ENCODE measurements at regions not wholly inside any gene's neighbourhood (a gene's known extent, or its start where the extent isn't known, plus 50 kb on each side); places are given as distances from the start of the nearest gene placed in this dataset.

- H3K4me2 ChIP-seq (ENCODE audit: low read depth, low read length, poor library complexity, severe bottlenecking): no peak overlapping the region
- H3K27me3 ChIP-seq (ENCODE audit: insufficient read depth, low read length, poor library complexity, severe bottlenecking): no peaks in the 10 kb centered on the region
- no peaks in the 10 kb centered on the region for H3K79me2 ChIP-seq (ENCODE audit: insufficient read depth, low read length)
- H4K20me1 ChIP-seq (ENCODE audit: insufficient read depth, low read length, poor library complexity, severe bottlenecking): no peaks in the 10 kb centered on the region
- TF ChIP-seq EZH2phosphoT487 (IDR thresholded peaks at IDR 0.05; ENCODE audit: borderline replicate concordance) (no peak), CTCF (conservative IDR thresholded peaks at IDR 0.05; ENCODE audit: low read length) (no peak)
- H3K9me3 ChIP-seq (ENCODE audit: insufficient read depth, low read depth, low read length): no peaks in the 10 kb centered on the region
- no peak overlapping the region for H2AFZ ChIP-seq (ENCODE audit: low read length)
- H3K4me3 ChIP-seq (ENCODE audit: low read length, poor library complexity, severe bottlenecking): no peak overlapping the region
- H3F3A ChIP-seq (ENCODE audit: low read depth): no peaks in the 10 kb centered on the region
- no peaks in the 10 kb centered on the region for H3K9me2 ChIP-seq (replicated peaks; ENCODE audit: low read depth, low read length)
- H3K9ac ChIP-seq (ENCODE audit: low read depth, low read length, poor library complexity, severe bottlenecking): no peak overlapping the region
- H3K36me3 ChIP-seq (ENCODE audit: insufficient read depth, low read length): no peaks in the 10 kb centered on the region
- H3K4me1 ChIP-seq (ENCODE audit: insufficient read depth, low read length, poor library complexity, severe bottlenecking): no peaks in the 10 kb centered on the region
These were observed 99.7 kb downstream of the RAMP3 start for GRCh38 chr7:45257284-45257683.

GRCh38 chr7:45258533-45259226, 101.1 kb downstream of the RAMP3 start:
- no peaks in the 10 kb centered on the region for H4K20me1 ChIP-seq (ENCODE audit: insufficient read depth, low read length, poor library complexity, severe bottlenecking)
- no peak overlapping the region for H2AFZ ChIP-seq (ENCODE audit: low read length)
- no peaks in the 10 kb centered on the region for H3K4me1 ChIP-seq (ENCODE audit: insufficient read depth, low read length, poor library complexity, severe bottlenecking)
- H3K9me2 ChIP-seq (replicated peaks; ENCODE audit: low read depth, low read length): no peaks in the 10 kb centered on the region
- no peaks in the 10 kb centered on the region for H3K27me3 ChIP-seq (ENCODE audit: insufficient read depth, low read length, poor library complexity, severe bottlenecking)
- no peak overlapping the region for H3K4me2 ChIP-seq (ENCODE audit: low read depth, low read length, poor library complexity, severe bottlenecking)
- TF ChIP-seq CTCF (conservative IDR thresholded peaks at IDR 0.05; ENCODE audit: low read length) (no peak), EZH2phosphoT487 (IDR thresholded peaks at IDR 0.05; ENCODE audit: borderline replicate concordance) (no peak)
- H3K4me3 ChIP-seq (ENCODE audit: low read length, poor library complexity, severe bottlenecking): no peak overlapping the region
- no peaks in the 10 kb centered on the region for H3K36me3 ChIP-seq (ENCODE audit: insufficient read depth, low read length)
- H3K9me3 ChIP-seq (ENCODE audit: insufficient read depth, low read depth, low read length): no peaks in the 10 kb centered on the region
- H3K79me2 ChIP-seq (ENCODE audit: insufficient read depth, low read length): no peaks in the 10 kb centered on the region
- H3F3A ChIP-seq (ENCODE audit: low read depth): no peaks in the 10 kb centered on the region
- no peak overlapping the region for H3K9ac ChIP-seq (ENCODE audit: low read depth, low read length, poor library complexity, severe bottlenecking)

- TF ChIP-seq CTCF (conservative IDR thresholded peaks at IDR 0.05; ENCODE audit: low read length): no peak
- TF ChIP-seq EZH2phosphoT487 (IDR thresholded peaks at IDR 0.05; ENCODE audit: borderline replicate concordance): no peak
- Histone ChIP-seq H3K9me3 (ENCODE audit: insufficient read depth, low read depth, low read length) (no peaks in the 10 kb centered on the region), H3F3A (ENCODE audit: low read depth) (no peaks in the 10 kb centered on the region), H3K27me3 (ENCODE audit: insufficient read depth, low read length, poor library complexity, severe bottlenecking) (no peaks in the 10 kb centered on the region), H3K4me2 (ENCODE audit: low read depth, low read length, poor library complexity, severe bottlenecking) (no peak overlapping the region), H3K9ac (ENCODE audit: low read depth, low read length, poor library complexity, severe bottlenecking) (no peak overlapping the region), H4K20me1 (ENCODE audit: insufficient read depth, low read length, poor library complexity, severe bottlenecking) (no peaks in the 10 kb centered on the region), H3K36me3 (ENCODE audit: insufficient read depth, low read length) (no peaks in the 10 kb centered on the region), H3K79me2 (ENCODE audit: insufficient read depth, low read length) (no peaks in the 10 kb centered on the region), H2AFZ (ENCODE audit: low read length) (no peak overlapping the region), H3K4me1 (ENCODE audit: insufficient read depth, low read length, poor library complexity, severe bottlenecking) (no peaks in the 10 kb centered on the region), H3K4me3 (ENCODE audit: low read length, poor library complexity, severe bottlenecking) (no peak overlapping the region), H3K9me2 (replicated peaks; ENCODE audit: low read depth, low read length) (no peaks in the 10 kb centered on the region)
These were observed 101.6 kb downstream of the RAMP3 start for GRCh38 chr7:45259227-45259596.
